Activated CD4-positive, alpha-beta T cell treated with anti-CD3 and anti-CD28 coated beads for 1 hour (primary cell): ENCODE measurements at regions not wholly inside any gene's neighbourhood (a gene's known extent, or its start where the extent isn't known, plus 50 kb on each side); places are given as distances from the start of the nearest gene placed in this dataset.
"Not testable (repeated sequence)": the region's sequence is repeated elsewhere in the genome, so short reads cannot be mapped to it uniquely, and the experiment has no call there.

Experiments used
- DNase-seq: peaks from one replicate; pipeline ENCODE4 v3.0.0-alpha.2; 2020

GRCh38 chr12:127773520-127773919 is 493.4 kb upstream of the TMEM132C start:
- no peak for DNase-seq

GRCh38 chr12:127774828-127775227 is 492.1 kb upstream of the TMEM132C start:
- no peak for DNase-seq

- DNase-seq = no peak
Observed at GRCh38 chr12:127779301-127780045, 487.5 kb upstream of the TMEM132C start.

GRCh38 chr12:127780881-127781280 is 486.1 kb upstream of the TMEM132C start:
- DNase-seq = no peak

GRCh38 chr12:127781336-127781735 is 485.6 kb upstream of the TMEM132C start:
- no peak for DNase-seq

GRCh38 chr12:127785540-127785939 is 481.4 kb upstream of the TMEM132C start:
- DNase-seq = no peak

- DNase-seq = no peak
Observed at GRCh38 chr12:127785986-127786590, 480.9 kb upstream of the TMEM132C start.

- DNase-seq = no peak
Observed at GRCh38 chr12:127787544-127787943, 479.4 kb upstream of the TMEM132C start.

GRCh38 chr12:127790376-127790775 is 476.6 kb upstream of the TMEM132C start:
- no peak for DNase-seq

- no peak for DNase-seq
Observed at GRCh38 chr12:127791217-127791616, 475.8 kb upstream of the TMEM132C start.

GRCh38 chr12:127797918-127798317 is 469.1 kb upstream of the TMEM132C start:
- no peak for DNase-seq

- DNase-seq = no peak
Observed at GRCh38 chr12:127802271-127802670, 464.7 kb upstream of the TMEM132C start.

GRCh38 chr12:127803545-127803944 is 463.4 kb upstream of the TMEM132C start:
- DNase-seq = no peak

- DNase-seq = no peak
Observed at GRCh38 chr12:127809275-127809674, 457.7 kb upstream of the TMEM132C start.

- no peak for DNase-seq
Observed at GRCh38 chr12:127810041-127810440, 456.9 kb upstream of the TMEM132C start.

GRCh38 chr12:127810459-127810858 is 456.5 kb upstream of the TMEM132C start:
- DNase-seq = not testable (repeated sequence)

GRCh38 chr12:127811988-127812387 is 455.0 kb upstream of the TMEM132C start:
- DNase-seq = no peak

- no peak for DNase-seq
Observed at GRCh38 chr12:127813147-127813546, 453.8 kb upstream of the TMEM132C start.

GRCh38 chr12:127819056-127819455 is 447.9 kb upstream of the TMEM132C start:
- no peak for DNase-seq

GRCh38 chr12:127820271-127820670 is 446.7 kb upstream of the TMEM132C start:
- DNase-seq = no peak

- DNase-seq = no peak
Observed at GRCh38 chr12:127820846-127821245, 446.1 kb upstream of the TMEM132C start.

- DNase-seq = no peak
Observed at GRCh38 chr12:127822809-127823411, 444.1 kb upstream of the TMEM132C start.

GRCh38 chr12:127823801-127824200 is 443.2 kb upstream of the TMEM132C start:
- DNase-seq = no peak
